ENCODE measurements at regions not wholly inside any gene's neighbourhood (a gene's known extent, or its start where the extent isn't known, plus 50 kb on each side); places are given as distances from the start of the nearest gene placed in this dataset.
A peak's percentile ranks its signal among the peaks of the same experiment; 100 is the strongest.
"Not testable (repeated sequence)": the region's sequence is repeated elsewhere in the genome, so short reads cannot be mapped to it uniquely, and the experiment has no call there.

- DNase-seq (ENCODE audit: low spot score), result no peak
Measured at GRCh38 chr3:104396974-104397669, 969.6 kb upstream of the ALCAM start.

GRCh38 chr3:104397713-104398112, 969.0 kb upstream of the ALCAM start:
- DNase-seq (ENCODE audit: low spot score), result no peak

- no peak for DNase-seq (ENCODE audit: low spot score)
Measured at GRCh38 chr3:104402902-104403301, 963.8 kb upstream of the ALCAM start.

DNA sequence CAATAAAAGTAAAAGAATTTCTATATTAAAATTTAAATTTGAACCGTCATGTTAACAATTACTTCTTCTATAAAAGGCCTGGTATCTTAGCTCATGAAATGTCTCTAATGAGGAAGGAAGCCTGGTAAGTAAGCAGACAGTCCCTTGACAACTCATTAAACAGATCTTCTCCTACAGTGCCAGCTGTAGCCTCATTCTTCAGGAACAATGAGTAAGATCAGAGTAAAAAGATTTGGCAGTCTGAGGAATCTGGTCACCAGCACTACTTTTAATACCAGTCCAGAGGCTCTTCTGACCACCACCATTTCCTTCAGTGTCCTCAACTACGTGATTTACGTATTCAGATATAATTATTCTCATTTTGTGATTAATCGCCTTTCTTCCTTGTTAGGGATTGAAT, 955.0 kb upstream of the ALCAM start:
- DNase-seq (ENCODE audit: low spot score), result no peak

DNA sequence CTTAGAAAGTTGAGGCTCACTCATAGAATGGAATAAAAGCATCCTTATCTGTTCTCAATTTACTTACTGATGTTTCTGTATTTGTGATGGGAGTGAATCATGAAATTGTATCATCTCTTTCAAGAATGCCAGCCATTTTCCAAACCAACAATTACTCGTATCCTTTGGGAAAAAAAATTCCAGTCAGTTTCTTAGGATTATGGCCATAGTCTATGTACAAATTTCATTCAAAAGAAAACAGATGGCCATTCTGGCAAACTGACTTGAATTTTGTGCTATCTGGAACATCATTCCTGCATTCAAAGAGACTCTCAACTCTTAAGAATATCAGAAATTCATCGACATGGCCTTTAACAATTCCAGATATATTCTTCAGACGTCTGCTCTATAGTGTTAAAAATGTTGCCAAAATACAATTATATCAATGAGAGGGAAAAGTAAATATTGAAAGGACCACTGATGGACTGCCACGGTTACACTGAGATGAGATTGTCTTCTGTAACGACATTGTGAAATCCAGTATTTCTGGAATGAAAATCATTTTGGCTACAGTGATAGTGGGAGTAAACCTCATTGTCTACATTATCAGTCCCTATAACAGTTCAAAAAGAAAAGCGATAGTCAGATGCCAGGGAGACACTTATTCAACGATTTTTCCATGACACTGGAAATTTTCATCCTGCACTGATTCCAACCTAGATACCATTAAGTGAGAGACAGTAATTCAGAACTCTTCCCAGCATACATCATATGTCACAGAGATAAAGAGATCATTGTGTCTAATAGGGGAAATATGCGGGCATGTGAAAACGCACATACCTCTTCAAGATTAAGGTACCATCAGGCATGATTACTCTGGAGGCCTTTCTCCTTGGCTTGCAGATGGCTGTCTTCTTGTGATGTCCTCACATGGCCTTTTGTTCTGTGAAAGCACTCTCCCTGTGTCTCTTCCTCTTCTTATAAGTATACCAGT, 953.8 kb upstream of the ALCAM start:
- no peak for DNase-seq (ENCODE audit: low spot score)

DNA sequence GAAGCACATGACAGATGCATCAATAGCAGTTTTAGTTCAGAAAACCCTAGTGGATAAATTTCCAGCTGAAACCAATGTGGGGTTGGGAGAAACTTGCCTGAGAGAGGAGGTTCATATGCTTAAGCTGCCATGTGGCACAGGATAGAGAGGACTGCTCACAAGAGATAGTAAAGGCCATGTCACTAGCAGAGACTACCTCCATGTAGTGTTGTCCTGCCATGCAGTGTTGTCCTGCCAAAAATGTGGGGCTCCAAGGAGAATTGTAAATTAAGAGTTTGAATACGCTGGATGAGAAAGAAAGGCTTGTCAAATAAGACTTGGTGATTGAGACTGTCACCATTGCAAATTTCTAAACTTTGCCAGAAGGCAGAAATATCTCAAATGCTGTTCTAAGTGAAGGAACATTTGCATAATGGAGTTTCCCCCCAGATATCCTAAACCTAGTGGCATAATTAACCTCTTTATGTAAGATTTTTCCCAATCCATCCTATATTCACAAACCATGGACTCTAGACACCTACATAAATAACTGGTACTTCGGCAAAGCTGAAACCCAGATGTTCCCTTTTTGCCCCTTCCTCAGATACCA, 938.3 kb upstream of the ALCAM start:
- no peak for DNase-seq (ENCODE audit: low spot score)

- DNase-seq (ENCODE audit: low spot score), result no peak
Measured at GRCh38 chr3:104429727-104430126, 937.0 kb upstream of the ALCAM start.

GRCh38 chr3:104436506-104436905, 930.2 kb upstream of the ALCAM start:
- DNase-seq (ENCODE audit: low spot score), result no peak

DNA sequence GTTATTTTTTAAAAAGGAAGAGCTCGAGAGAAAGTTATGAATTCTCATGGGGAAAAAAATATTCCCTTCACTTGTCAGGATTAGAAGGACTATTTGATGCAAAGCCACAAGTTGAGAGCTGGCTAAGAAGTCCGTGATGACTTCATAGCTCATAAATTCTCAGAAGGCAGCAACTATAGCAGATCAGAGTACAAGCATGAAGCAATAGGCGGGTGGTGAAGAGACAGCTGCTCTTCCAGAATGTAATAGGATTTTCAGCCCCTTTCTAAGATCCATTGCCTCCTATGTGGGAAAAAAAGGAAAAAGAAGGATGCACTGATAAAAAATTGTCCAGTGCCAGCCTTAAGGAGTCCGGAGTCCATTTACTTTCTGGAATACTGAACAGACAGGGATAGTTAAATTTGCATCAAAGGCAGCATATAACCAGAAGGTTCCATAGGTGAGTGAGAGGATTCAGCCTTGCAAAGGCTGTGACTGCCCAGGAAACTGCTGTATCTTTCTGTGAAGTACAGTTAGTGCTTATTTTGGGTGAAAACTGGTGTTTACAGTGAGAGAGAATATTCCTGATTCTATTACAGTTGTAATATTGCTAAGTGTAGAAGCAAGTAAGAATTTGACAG, 929.5 kb upstream of the ALCAM start:
- DNase-seq (ENCODE audit: low spot score), result peak; percentile 50

DNA sequence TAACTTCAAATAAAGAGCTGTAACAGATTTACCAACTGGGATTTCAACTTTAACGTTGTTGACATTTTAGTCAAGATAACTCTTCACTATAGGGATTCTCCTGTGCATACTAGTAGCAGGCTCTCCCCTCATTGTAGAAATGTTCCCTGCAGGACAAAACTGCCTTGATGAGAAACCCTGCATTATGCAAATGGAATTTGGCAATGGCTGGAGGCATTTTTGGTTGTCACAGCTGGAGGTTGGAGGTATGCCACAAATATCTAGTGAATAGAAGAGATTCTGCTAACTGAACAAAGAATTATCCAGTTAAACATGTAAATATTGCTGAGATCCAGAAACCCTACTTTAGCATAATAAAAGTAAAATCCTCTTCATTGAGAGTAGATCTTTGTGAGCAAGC, 928.8 kb upstream of the ALCAM start:
- DNase-seq (ENCODE audit: low spot score), result no peak

- no peak for DNase-seq (ENCODE audit: low spot score)
Measured at GRCh38 chr3:104438706-104439105, 928.0 kb upstream of the ALCAM start.

DNA sequence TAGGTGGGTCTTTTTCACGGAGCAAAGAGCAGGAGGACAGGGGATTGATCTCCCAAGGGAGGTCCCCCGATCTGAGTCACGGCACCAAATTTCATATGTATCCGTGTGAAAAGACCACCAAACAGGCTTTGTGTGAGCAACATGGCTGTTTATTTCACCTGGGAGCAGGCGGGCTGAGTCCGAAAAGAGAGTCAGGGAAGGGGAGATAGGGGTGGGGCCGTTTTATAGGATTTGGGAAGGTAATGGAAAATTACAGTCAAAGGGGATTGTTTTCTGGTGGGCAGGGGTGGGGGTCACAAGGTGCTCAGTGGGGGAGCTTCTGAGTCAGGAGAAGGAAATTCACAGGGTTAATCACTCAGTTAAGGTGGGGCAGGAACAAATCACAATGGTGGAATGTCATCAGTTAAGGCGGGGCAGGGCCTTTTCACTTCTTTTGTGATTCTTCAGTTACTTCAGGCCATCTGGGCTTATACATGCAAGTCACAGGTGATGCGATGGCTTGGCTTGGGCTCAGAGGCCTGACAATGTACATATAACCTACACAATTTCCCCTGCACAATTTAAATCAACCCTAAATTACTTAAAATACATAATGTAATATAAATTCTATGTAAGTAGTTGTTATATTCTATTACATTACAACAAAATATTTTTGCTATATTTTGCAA, 921.3 kb upstream of the ALCAM start:
- not testable (repeated sequence) for DNase-seq (ENCODE audit: low spot score)

DNA sequence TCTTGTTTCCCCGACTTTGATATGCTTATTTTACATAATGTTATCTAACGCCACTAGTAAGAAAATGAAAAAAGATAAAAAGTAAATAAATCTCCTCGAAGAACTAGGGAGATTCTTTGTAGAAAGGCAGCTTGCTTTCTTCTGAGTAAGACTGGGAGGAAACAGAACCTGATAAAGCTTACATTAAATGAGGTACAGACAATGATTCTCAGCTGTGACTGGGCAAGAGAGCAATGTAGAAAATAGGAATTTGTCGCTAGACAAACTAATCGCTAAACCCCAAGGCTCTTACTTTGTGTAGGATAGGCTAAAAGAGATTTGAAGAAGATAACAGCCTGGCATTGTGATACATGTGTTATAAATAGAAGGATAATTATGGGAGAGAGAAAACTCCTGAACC, 919.0 kb upstream of the ALCAM start:
- DNase-seq (ENCODE audit: low spot score), result no peak

- DNase-seq (ENCODE audit: low spot score), result no peak
Measured at GRCh38 chr3:104452697-104453096, 914.0 kb upstream of the ALCAM start.

- DNase-seq (ENCODE audit: low spot score), result no peak
Measured at GRCh38 chr3:104458657-104459056, 908.1 kb upstream of the ALCAM start.

- DNase-seq (ENCODE audit: low spot score), result peak; percentile 24
Measured at GRCh38 chr3:104460477-104461406, 906.0 kb upstream of the ALCAM start.

- no peak for DNase-seq (ENCODE audit: low spot score)
Measured at GRCh38 chr3:104461431-104461830, 905.3 kb upstream of the ALCAM start.

DNA sequence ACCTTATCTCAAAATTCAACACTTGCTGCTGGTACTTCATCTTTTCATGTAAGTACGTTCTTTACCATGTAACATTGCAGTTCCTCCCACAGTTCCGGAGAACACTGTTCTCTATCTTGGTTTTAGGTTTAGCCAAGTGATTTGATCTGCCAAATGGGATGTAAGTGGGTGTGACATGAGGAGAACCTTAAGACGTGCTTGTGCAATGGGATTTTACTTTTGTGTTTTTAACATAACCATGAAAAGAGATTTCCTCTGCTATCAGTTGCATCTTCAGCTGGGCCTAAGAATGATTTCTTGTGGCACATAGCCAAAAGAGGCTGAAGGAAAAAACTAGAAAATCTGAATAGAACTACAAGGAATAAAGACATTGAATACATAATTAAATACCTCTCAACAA, 894.5 kb upstream of the ALCAM start:
- DNase-seq (ENCODE audit: low spot score), result no peak

- no peak for DNase-seq (ENCODE audit: low spot score)
Measured at GRCh38 chr3:104474011-104474410, 892.7 kb upstream of the ALCAM start.

DNA sequence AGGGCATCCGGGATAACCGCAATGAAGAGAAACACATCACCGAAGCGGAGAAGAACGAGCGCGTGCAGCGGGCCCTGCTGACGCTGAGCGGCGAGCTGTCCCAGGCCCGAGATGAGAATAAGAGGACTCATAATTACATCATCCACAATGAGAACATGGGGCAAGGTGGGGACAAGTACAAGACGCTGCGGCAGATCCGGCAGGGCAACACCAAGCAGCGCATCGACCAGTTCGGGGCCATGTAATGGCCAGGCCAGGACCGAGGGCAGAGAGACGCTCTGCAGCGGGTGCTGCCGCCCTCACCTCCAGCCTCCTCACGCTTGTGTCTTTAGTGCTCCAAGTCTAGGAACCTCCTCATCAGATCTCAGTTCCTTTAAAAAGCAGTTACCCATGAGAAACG, 863.7 kb upstream of the ALCAM start:
- DNase-seq (ENCODE audit: low spot score), result no peak

All from LoVo (cell line).